PC-9 (cell line): ENCODE measurements at regions not wholly inside any gene's neighbourhood (a gene's known extent, or its start where the extent isn't known, plus 50 kb on each side); places are given as distances from the start of the nearest gene placed in this dataset.

Experiments used
- CTCF ChIP-seq: fragments of 200-600 bp; sonication (generic); conservative IDR thresholded peaks from 2 replicates; pipeline ENCODE4 v1.6.1; 2017; ENCODE audit warnings: mixed run types, antibody characterized with exemption, mild to moderate bottlenecking, moderate library complexity
- EZH2 ChIP-seq: fragments of 200-600 bp; sonication (generic); IDR thresholded peaks from 2 replicates; pipeline ENCODE4 v1.8.0; 2017; ENCODE audit warnings: antibody characterized with exemption, low read depth

GRCh38 chr20:23189341-23189740, 103.2 kb upstream of the CD93 start:
- TF ChIP-seq CTCF = no peak
- TF ChIP-seq EZH2 = no peak
